Calu3 (cell line): ENCODE measurements at regions not wholly inside any gene's neighbourhood (a gene's known extent, or its start where the extent isn't known, plus 50 kb on each side); places are given as distances from the start of the nearest gene placed in this dataset.
A peak's percentile ranks its signal among the peaks of the same experiment; 100 is the strongest.

Experiments
- BruUV-seq: library from RNA; stranded (reverse); fragments of 400-500 nt; replicated peaks from 2 replicates; lab custom pipeline; 2021; lab: Mats Ljungman, UMichigan
- CTCF ChIA-PET: fragments of 300-600 bp; sonication (Branson Sonifier 250); formaldehyde crosslinking; loops from one replicate; lab custom pipeline; 2022; ENCODE audit warnings: antibody characterized with exemption; lab: Charles Lee
- DNase-seq: peaks from one replicate; pipeline ENCODE4 v3.0.0; 2022
- H3K27ac Mint-ChIP-seq: one replicate; pipeline ENCODE4 v1.8.0; 2022; ENCODE audit warnings: mixed read lengths; ENCODE audit not compliant: unreplicated experiment
- H3K27me3 Mint-ChIP-seq: one replicate; pipeline ENCODE4 v1.8.0; 2022; ENCODE audit warnings: mixed read lengths; ENCODE audit not compliant: unreplicated experiment
- H3K36me3 Mint-ChIP-seq: one replicate; pipeline ENCODE4 v1.8.0; 2022; ENCODE audit warnings: mild to moderate bottlenecking, moderate library complexity, mixed read lengths; ENCODE audit not compliant: insufficient read depth, unreplicated experiment
- H3K4me1 Mint-ChIP-seq: one replicate; pipeline ENCODE4 v1.8.0; 2022; ENCODE audit warnings: mild to moderate bottlenecking, low read depth, mixed read lengths; ENCODE audit not compliant: unreplicated experiment
- H3K4me3 Mint-ChIP-seq: one replicate; pipeline ENCODE4 v1.8.0; 2022; ENCODE audit warnings: mild to moderate bottlenecking, low read depth, moderate library complexity, mixed read lengths; ENCODE audit not compliant: unreplicated experiment
- H3K9me3 Mint-ChIP-seq: one replicate; pipeline ENCODE4 v1.8.0; 2022; ENCODE audit warnings: low read depth, mixed read lengths; ENCODE audit not compliant: unreplicated experiment
- intact Hi-C: fragments of 100-400 bp; cut with micrococcal nuclease; formaldehyde crosslinking; loops from one replicate; pipeline ENCODE4 v1.10.0; 2022; ENCODE audit not compliant: unreplicated experiment
- TF ChIP-seq, protein P1 (sequence below): fragments of 200-600 bp; IDR thresholded peaks from one replicate; pipeline ENCODE4 v1.8.0; 2022; ENCODE audit warnings: antibody characterized with exemption; ENCODE audit not compliant: unreplicated experiment

- BruUV-seq = no TSS peak
- CTCF ChIA-PET = no interaction called here
- H3K9me3 Mint-ChIP-seq = no peaks in the 10 kb centered on the region
Measured at GRCh38 chr2:40725950-40726349, 274.1 kb upstream of the SLC8A1 start.

GRCh38 chr2:40734797-40735196 is 282.9 kb upstream of the SLC8A1 start:
- CTCF ChIA-PET = no interaction called here
- no peak for DNase-seq
- no peaks in the 10 kb centered on the region for H3K4me1 Mint-ChIP-seq
- intact Hi-C loops = no loop called here
- H3K36me3 Mint-ChIP-seq = no peaks in the 10 kb centered on the region
- H3K27me3 Mint-ChIP-seq = no peaks in the 10 kb centered on the region
- TF ChIP-seq, protein P1, sequence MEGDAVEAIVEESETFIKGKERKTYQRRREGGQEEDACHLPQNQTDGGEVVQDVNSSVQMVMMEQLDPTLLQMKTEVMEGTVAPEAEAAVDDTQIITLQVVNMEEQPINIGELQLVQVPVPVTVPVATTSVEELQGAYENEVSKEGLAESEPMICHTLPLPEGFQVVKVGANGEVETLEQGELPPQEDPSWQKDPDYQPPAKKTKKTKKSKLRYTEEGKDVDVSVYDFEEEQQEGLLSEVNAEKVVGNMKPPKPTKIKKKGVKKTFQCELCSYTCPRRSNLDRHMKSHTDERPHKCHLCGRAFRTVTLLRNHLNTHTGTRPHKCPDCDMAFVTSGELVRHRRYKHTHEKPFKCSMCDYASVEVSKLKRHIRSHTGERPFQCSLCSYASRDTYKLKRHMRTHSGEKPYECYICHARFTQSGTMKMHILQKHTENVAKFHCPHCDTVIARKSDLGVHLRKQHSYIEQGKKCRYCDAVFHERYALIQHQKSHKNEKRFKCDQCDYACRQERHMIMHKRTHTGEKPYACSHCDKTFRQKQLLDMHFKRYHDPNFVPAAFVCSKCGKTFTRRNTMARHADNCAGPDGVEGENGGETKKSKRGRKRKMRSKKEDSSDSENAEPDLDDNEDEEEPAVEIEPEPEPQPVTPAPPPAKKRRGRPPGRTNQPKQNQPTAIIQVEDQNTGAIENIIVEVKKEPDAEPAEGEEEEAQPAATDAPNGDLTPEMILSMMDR = no peak
- H3K9me3 Mint-ChIP-seq = no peaks in the 10 kb centered on the region
- no peak overlapping the region for H3K4me3 Mint-ChIP-seq
- BruUV-seq = no TSS peak
- no peak overlapping the region for H3K27ac Mint-ChIP-seq

More at GRCh38 chr2:40725950-40726349, 274.1 kb upstream of the SLC8A1 start:
- Mint-ChIP-seq H3K4me3 (no peak overlapping the region), H3K4me1 (no peaks in the 10 kb centered on the region), H3K27me3 (no peaks in the 10 kb centered on the region), H3K27ac (no peak overlapping the region), H3K36me3 (no peaks in the 10 kb centered on the region)
- TF ChIP-seq, protein P1 = no peak
- intact Hi-C loops = no loop called here
- no peak for DNase-seq

DNA sequence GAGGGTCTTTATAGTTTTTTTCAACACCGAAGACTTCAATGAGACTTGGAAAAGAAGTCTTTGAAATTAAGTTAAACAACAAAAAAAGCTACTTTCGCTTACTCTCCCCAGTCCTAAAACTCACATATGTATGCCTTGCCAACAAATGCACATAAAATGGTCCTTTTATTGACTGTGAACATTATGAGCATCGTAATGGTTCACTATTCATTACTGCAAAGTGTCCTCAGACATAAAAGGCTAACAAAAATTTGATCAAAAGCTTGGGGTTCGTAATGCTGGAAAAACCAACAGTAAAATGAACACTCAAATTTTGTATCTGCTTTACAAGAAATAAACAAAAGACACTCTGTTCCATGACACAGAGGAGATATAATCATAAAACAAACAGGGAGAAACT is 285.3 kb upstream of the SLC8A1 start:
- Mint-ChIP-seq H3K4me3 (no peak overlapping the region), H3K36me3 (no peaks in the 10 kb centered on the region), H3K4me1 (no peaks in the 10 kb centered on the region), H3K9me3 (no peaks in the 10 kb centered on the region), H3K27ac (no peak overlapping the region), H3K27me3 (no peaks in the 10 kb centered on the region)
- intact Hi-C loops = no loop called here
- BruUV-seq = no TSS peak
- TF ChIP-seq, protein P1 = no peak
- CTCF ChIA-PET = no interaction called here
- DNase-seq = no peak

DNA sequence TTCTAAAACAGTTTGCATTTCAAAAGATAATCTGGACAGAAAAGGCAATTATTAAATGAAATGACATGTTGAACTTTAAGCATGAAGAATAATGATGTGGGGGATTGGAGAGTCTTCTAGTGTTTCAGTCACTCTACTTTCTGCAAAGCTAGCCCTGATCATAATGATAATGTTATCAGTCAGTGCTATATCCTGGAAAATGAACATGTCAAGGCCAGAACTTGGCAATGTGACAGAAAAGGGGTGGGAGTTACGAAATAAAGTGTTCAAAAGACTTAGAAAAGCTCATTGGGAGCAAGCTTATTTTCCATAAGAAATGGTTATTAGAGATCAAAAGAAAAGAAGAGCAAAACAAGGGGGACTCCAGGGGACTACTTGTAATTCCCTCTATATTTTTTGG is 288.5 kb upstream of the SLC8A1 start:
- TF ChIP-seq, protein P1 = no peak
- H3K4me1 Mint-ChIP-seq = no peaks in the 10 kb centered on the region
- DNase-seq = peak; percentile 13
- intact Hi-C loops = no loop called here
- H3K27me3 Mint-ChIP-seq = no peaks in the 10 kb centered on the region
- no TSS peak for BruUV-seq
- no peaks in the 10 kb centered on the region for H3K36me3 Mint-ChIP-seq
- CTCF ChIA-PET = no interaction called here
- no peaks in the 10 kb centered on the region for H3K9me3 Mint-ChIP-seq
- H3K4me3 Mint-ChIP-seq = no peak overlapping the region
- no peak overlapping the region for H3K27ac Mint-ChIP-seq
